DOHH2 (cell line): ENCODE measurements at regions not wholly inside any gene's neighbourhood (a gene's known extent, or its start where the extent isn't known, plus 50 kb on each side); places are given as distances from the start of the nearest gene placed in this dataset.

Experiments
- CTCF ChIP-seq: fragments of 200-600 bp; sonication (generic); IDR thresholded peaks from one replicate; pipeline ENCODE4 v1.5.1; 2014; ENCODE audit warnings: antibody characterized with exemption, mild to moderate bottlenecking, low read depth, low read length; ENCODE audit not compliant: poor library complexity, severe bottlenecking
- EZH2phosphoT487 ChIP-seq: fragments of 200-600 bp; sonication (generic); IDR thresholded peaks from 2 replicates; pipeline ENCODE4 v1.6.1; 2017; ENCODE audit warnings: borderline replicate concordance, mild to moderate bottlenecking, antibody characterized with exemption, low read length, moderate library complexity, mixed read lengths

DNA sequence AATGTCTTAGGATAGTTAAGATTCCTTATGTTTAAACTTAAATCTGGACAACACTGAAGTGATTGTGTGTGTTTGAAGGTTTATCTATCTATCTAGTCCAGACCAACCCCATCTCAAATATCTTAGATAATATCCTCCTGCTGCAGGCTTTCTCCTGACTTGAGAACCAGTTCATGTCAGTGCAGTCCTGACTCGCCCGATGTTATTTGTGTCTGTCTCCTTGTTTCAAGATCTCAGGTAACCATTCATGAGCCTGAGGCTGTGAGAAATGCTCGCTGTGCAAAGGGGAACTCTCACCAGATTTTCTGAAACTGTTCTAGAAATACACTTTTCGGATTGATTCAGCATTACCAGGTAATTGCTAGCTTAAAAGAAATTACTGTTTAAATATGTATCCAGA is 356.2 kb downstream of the SNAPC1 start:
- no peak for TF ChIP-seq CTCF
- no peak for TF ChIP-seq EZH2phosphoT487
